ENCODE measurements at regions not wholly inside any gene's neighbourhood (a gene's known extent, or its start where the extent isn't known, plus 50 kb on each side); places are given as distances from the start of the nearest gene placed in this dataset.
A peak's percentile ranks its signal among the peaks of the same experiment; 100 is the strongest.
"Not testable (repeated sequence)": the region's sequence is repeated elsewhere in the genome, so short reads cannot be mapped to it uniquely, and the experiment has no call there.

DNA sequence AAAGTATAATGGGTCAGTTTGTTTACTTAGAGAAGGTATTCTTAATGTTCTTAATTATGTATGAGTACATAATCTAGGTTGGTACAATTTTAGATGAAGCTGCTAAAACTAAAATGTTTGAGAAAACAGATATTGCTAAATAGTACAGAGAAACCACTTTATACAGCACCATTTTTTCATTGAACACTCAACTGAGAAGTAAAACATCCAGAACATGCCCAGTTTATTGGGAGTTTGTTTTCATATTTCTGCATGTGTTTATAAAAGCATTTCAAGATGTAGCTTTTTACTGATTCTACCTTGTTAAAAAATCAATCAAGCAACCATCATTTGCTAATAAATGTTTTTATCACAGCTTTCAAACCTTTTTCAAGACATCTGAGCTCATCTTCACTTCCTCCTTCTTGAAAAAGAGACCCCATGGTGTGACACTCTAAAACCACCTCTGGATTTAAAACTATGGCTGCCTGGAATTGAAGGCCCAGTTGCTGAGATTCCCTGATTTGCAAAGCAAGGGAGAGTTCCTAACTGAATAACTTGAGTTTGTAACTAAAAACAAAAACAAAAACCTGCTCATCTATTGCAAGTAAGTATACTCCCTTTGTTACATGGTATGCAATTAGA is 585.9 kb downstream of the ZEB2 start:
- DNase-seq (ENCODE audit: low read depth) = no peak

DNA sequence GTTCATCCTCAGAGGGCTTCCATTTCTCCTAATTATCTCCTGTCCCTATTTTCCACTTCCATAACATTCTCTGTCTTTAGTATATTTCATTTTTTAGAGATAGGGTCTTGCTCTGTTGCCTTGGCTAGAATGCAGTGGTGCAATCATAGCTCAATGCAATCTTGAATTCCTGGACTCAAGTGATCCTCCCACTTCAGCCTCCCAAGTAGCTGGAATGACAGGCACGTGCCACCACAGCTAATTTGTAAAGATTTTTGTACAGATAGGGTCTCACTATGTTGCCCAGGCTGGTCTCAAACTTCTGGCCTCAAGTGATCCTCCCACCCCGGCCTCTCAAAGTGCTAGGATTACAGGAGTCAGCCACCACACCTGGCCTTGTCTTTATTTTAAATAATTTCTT is 589.0 kb downstream of the ZEB2 start:
- no peak for DNase-seq (ENCODE audit: low read depth)

DNA sequence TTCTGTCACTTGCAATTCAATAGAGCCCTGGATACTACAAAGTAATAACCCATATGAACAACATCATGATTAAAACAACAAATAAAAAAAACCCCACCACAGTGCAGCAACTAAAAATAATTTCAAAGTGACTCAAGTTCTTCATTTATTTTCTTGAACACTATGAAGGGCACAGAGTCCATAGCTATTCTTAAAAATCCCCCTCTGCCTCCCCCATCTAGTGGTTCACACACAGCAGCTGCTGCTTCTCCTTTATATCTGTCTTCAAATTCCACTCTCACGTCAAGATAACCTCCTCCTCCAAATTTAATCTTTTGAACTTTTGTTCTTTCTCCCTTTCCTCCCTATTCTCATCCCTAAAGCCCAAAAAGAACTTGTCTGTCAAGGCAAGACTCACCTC is 591.3 kb downstream of the ZEB2 start:
- no peak for DNase-seq (ENCODE audit: low read depth)

DNA sequence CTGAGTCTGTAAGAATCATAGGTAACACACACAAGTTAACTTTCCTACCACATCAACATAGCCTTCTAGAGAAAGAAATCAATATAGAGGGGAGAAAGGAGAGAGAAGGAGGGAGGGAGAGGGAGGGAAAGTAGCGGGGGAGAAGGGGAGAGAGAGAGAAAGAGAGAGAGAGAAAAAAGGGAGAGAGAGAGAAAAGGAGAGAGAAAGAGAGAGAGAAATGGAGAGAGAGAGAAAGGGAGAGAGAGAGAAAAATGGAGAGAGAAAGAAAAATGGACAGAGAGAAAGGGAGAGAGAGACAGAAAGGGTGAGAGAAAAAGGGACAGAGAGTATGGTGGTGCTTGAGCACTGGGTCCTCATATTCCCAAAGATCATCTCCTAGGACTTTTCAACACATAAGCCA is 591.7 kb downstream of the ZEB2 start:
- DNase-seq (ENCODE audit: low read depth) = no peak

DNA sequence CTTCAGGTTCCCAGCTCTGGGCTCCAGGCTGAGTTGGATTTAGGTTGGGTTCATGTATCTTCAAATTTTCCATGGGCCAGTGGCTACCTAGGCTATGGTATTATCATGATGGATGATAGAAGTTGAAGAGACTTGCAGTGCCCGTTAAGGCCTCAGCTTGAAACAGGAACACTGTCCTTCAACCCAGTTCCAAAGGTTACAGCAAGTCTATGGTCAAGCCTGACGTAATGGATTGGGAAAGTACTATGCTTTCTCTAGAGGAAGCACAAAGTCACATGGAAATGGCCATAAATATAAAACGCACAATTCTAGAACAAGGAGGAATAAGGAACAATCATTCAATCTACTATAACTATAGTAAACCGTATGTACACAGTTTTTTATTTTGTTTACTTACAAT is 593.2 kb downstream of the ZEB2 start:
- DNase-seq (ENCODE audit: low read depth) = no peak

GRCh38 chr2:143922261-143922830 is 597.6 kb downstream of the ZEB2 start:
- not testable (repeated sequence) for DNase-seq (ENCODE audit: low read depth)

DNA sequence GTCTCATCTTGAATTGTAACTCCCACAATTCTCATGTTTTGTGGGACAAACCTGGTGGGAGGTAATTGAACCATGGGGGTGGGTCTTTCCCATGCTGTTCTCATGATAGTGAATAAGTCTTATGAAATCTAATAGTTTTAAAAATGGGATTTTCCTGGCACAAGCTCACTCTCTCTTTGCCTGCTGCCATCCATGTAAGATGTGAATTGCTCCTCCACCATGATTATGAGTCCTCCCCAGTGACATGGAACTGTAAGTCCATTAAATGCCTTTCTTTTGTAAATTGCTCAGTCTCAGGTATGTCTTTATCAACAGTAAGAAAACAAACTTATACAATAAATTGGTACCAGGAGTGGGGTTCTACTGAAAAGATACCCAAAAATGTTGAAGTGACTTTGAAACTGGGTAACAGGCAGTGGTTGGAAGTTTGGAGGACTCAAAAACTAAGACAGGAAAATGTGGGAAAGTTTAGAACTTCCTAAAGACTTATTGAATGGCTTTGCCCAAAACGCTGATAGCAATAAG is 601.4 kb downstream of the ZEB2 start:
- DNase-seq (ENCODE audit: low read depth) = no peak

- DNase-seq (ENCODE audit: low read depth) = no peak
These were observed 603.1 kb downstream of the ZEB2 start for GRCh38 chr2:143916781-143917180.

DNA sequence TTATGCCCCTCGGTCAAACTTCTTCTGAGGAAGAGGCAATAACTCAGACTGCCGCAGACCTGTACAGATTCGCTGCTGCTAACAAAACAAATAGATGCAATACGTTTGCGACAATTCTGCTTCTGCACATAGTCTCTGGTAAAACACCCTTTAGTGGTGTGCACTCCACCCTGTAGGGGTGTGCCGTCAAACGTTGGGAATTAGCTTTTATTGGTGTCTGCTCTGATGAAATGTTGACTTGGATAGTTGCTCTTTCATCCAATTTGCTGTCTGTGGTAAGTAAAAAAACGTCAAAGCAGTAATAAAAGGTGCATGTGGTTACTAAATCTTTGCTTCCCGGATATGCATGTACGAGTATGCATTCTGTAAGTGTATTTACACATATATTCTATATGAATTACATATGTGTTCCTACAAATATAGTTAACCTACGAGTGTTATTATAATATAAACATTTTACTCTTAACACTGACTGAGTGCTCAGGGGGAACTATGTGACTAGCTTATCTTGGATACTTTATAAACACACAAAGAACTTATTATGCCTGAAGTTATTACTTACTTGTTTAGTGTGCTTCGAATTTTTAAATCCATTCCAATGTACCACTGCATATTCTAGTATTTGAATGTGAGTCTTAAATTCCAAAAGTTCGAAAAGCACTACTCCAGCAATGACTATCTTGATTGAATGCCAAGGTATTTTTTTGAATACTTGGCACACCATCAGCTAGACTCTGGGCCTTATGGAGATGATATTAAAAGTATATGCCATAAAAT is 610.2 kb downstream of the ZEB2 start:
- DNase-seq (ENCODE audit: low read depth) = no peak

DNA sequence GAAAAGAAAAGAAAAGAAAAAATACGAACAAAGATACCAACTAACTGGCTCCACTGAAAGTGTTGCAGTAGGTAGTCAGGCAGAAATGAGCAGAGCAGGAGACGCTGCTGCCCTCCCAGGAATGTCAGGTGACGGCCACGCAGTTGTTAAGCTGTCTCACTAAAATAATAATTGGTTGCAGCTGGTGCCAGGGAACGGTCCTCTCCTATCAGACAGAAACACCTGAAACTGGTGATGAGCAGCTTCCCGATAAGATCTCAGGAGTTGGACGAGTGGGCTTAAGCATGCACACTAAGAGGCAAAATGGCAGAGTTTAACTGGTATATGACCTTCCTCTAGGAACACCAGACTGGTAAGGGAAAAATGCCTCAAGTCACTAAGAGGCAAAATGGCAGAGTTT is 611.1 kb downstream of the ZEB2 start:
- DNase-seq (ENCODE audit: low read depth) = no peak

GRCh38 chr2:143907801-143908200 is 612.1 kb downstream of the ZEB2 start:
- no peak for DNase-seq (ENCODE audit: low read depth)

DNA sequence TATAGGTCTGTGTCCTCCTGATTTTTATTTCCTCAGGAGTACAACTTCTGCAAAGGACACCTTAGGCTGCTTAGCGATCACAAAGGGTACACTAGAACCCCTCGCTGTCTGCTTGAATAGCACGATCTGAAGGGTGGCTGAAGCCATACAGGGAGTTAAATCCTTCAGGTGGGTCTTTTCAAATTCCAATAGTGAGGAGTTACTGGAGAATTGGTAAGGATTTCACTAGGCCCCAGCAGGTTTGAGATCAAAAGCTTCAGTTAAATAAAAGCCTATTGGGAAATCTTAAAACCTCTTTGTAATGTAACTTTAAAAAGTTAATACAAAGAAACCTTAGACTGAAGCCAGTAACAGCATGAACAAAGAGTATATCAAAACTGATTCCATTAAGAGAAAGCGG is 613.1 kb downstream of the ZEB2 start:
- no peak for DNase-seq (ENCODE audit: low read depth)

DNA sequence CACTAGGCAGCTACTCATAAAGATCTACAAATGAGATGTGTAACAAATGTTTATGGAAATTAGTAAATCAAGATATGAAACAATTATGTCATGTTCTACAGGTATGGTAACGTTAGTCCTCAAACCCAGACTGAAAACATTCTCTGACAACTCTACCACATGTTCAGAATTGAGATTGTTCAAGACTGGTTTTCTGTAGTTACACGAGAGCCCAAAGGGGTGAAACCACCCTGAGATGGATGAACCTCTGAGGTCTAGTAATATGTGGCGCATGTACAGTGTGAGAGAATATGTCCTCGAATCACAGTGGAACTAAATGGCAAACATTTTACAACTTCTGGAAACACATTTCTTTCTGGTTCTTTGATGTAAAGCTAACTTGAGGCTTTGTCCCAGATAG is 614.3 kb downstream of the ZEB2 start:
- no peak for DNase-seq (ENCODE audit: low read depth)

GRCh38 chr2:143903172-143903856 is 616.6 kb downstream of the ZEB2 start:
- DNase-seq (ENCODE audit: low read depth) = no peak

- DNase-seq (ENCODE audit: low read depth) = peak; percentile 95
These were observed 618.6 kb downstream of the ZEB2 start for GRCh38 chr2:143901185-143901842.

DNA sequence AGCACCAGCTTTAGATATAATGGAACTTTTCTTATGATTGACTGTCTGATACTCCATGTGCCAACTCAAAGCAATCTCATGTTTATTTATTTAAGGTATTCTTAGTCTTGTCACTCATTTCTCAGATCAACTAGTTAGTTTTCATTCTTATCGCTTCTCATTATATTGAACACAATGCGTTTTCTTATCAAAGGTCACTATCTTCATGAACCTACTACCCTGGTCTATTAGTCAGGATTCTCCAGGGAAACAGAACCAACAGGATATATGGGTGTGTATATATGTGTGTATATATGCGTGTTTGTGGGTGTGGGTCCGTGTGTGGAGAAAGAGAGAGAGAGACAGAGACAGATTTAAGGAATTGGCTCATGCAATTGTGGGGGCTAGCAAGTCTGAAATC is 619.9 kb downstream of the ZEB2 start:
- DNase-seq (ENCODE audit: low read depth) = no peak

GRCh38 chr2:143893371-143893770 is 626.5 kb downstream of the ZEB2 start:
- DNase-seq (ENCODE audit: low read depth) = peak; percentile 9

DNA sequence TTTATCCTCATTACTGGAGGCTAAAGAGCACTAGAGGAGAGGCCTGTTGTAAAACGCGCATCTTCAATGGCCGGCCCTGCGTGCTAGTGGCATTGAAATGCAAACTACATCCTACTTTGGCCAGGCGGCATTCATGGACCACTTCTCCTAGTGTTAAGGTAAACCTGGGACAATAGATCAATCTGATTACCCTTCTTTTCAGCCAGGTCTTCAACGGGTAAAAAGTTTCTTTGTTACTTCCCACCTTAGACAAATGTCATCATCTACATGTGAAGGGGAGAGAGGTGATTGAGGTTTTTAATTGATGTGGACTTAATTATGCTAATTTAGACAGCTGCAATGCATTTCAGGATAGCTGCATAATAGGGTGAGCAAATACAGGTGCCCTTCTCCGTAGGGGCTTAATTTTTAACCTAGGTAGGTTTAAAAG is 628.0 kb downstream of the ZEB2 start:
- DNase-seq (ENCODE audit: low read depth) = no peak

DNA sequence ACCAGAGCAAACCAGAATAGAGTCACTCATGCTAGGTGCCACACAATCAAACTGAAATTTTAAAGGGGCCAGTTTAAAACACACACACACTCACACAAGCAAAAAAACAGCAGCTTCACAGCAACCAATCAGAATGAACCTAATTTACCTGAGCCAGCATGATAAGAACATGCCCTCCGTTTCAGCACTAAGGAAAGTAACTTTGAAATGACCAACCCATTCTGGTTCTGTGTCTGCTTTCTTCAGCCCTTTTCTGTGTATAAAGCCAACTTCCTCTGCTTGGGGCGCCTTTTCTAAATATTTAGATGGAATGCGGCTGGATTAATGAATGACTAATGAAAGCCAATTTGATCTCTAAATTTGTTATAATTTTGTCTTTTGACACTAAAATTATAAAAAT is 629.1 kb downstream of the ZEB2 start:
- DNase-seq (ENCODE audit: low read depth) = no peak

GRCh38 chr2:143889216-143889615 is 630.7 kb downstream of the ZEB2 start:
- DNase-seq (ENCODE audit: low read depth) = no peak

- DNase-seq (ENCODE audit: low read depth) = peak; percentile 65
These were observed 634.5 kb downstream of the ZEB2 start for GRCh38 chr2:143885461-143885860.
